ENCODE measurements at regions not wholly inside any gene's neighbourhood (a gene's known extent, or its start where the extent isn't known, plus 50 kb on each side); places are given as distances from the start of the nearest gene placed in this dataset.

GRCh38 chr1:157245823-157246222 lies 107.6 kb upstream of the ETV3 start:
- Histone ChIP-seq H3F3A (ENCODE audit: insufficient read depth) (no peaks in the 10 kb centered on the region), H3K9me3 (ENCODE audit: low read depth) (no peaks in the 10 kb centered on the region), H3K27me3 (replicated peaks; ENCODE audit: insufficient read depth) (no peaks in the 10 kb centered on the region), H3K4me1 (ENCODE audit: insufficient read depth) (no peaks in the 10 kb centered on the region), H3K4me2 (ENCODE audit: unreplicated experiment) (no peak overlapping the region), H3K4me3 (no peak overlapping the region), H3K79me2 (ENCODE audit: insufficient read depth) (no peaks in the 10 kb centered on the region), H2AFZ (no peak overlapping the region), H3K9ac (no peak overlapping the region), H3K27ac (no peak overlapping the region), H4K20me1 (ENCODE audit: insufficient read depth) (no peaks in the 10 kb centered on the region), H3K9me2 (ENCODE audit: insufficient read depth) (no peaks in the 10 kb centered on the region), H3K36me3 (ENCODE audit: low read depth) (no peaks in the 10 kb centered on the region)
- DNase-seq = no peak
- in situ Hi-C loops (cut with MboI) = no loop called here
- WGBS, 2 experiments (ENCODE audit: low coverage in 1 of 2, low lambda C conversion rate in 2 of 2, missing lambda C conversion rate in 2 of 2) = 46 to 47% methylated on average over 2 of the region's 2 CpGs
- TF ChIP-seq EZH2 (IDR thresholded peaks at IDR 0.05; ENCODE audit: insufficient read depth, poor library complexity, severe bottlenecking) (no peak), EZH2phosphoT487 (IDR thresholded peaks at IDR 0.05; ENCODE audit: insufficient read depth, low read depth) (no peak)

- Histone ChIP-seq H3F3A (ENCODE audit: insufficient read depth) (no peaks in the 10 kb centered on the region), H3K9me3 (ENCODE audit: low read depth) (no peaks in the 10 kb centered on the region), H3K79me2 (ENCODE audit: insufficient read depth) (no peaks in the 10 kb centered on the region), H3K36me3 (ENCODE audit: low read depth) (no peaks in the 10 kb centered on the region), H3K9me2 (ENCODE audit: insufficient read depth) (no peaks in the 10 kb centered on the region), H3K27me3 (replicated peaks; ENCODE audit: insufficient read depth) (no peaks in the 10 kb centered on the region), H2AFZ (no peak overlapping the region), H3K4me3 (no peak overlapping the region), H4K20me1 (ENCODE audit: insufficient read depth) (no peaks in the 10 kb centered on the region), H3K27ac (no peak overlapping the region), H3K4me1 (ENCODE audit: insufficient read depth) (no peaks in the 10 kb centered on the region), H3K4me2 (ENCODE audit: unreplicated experiment) (no peak overlapping the region), H3K9ac (no peak overlapping the region)
- in situ Hi-C loops (cut with MboI) = no loop called here
- no peak for DNase-seq
- TF ChIP-seq EZH2 (IDR thresholded peaks at IDR 0.05; ENCODE audit: insufficient read depth, poor library complexity, severe bottlenecking) (no peak), EZH2phosphoT487 (IDR thresholded peaks at IDR 0.05; ENCODE audit: insufficient read depth, low read depth) (no peak)
- WGBS, 2 experiments (ENCODE audit: low coverage in 1 of 2, low lambda C conversion rate in 2 of 2, missing lambda C conversion rate in 2 of 2) = 57 to 61% methylated on average over 2 of the region's 2 CpGs
Measured at GRCh38 chr1:157241185-157241538, 103.0 kb upstream of the ETV3 start.

- no peaks in the 10 kb centered on the region for H3K4me1 ChIP-seq (ENCODE audit: insufficient read depth)
- H3K9me2 ChIP-seq (ENCODE audit: insufficient read depth) = no peaks in the 10 kb centered on the region
- H3K4me2 ChIP-seq (ENCODE audit: unreplicated experiment) = no peak overlapping the region
- H2AFZ ChIP-seq = no peak overlapping the region
- no peak overlapping the region for H3K9ac ChIP-seq
- in situ Hi-C loops (cut with MboI) = no loop called here
- no peak for TF ChIP-seq EZH2phosphoT487 (IDR thresholded peaks at IDR 0.05; ENCODE audit: insufficient read depth, low read depth)
- TF ChIP-seq EZH2 (IDR thresholded peaks at IDR 0.05; ENCODE audit: insufficient read depth, poor library complexity, severe bottlenecking) = no peak
- no peak overlapping the region for H3K4me3 ChIP-seq
- no peak for DNase-seq
- H3F3A ChIP-seq (ENCODE audit: insufficient read depth) = no peaks in the 10 kb centered on the region
- no peaks in the 10 kb centered on the region for H4K20me1 ChIP-seq (ENCODE audit: insufficient read depth)
- H3K27me3 ChIP-seq (replicated peaks; ENCODE audit: insufficient read depth) = no peaks in the 10 kb centered on the region
- no peaks in the 10 kb centered on the region for H3K9me3 ChIP-seq (ENCODE audit: low read depth)
- H3K36me3 ChIP-seq (ENCODE audit: low read depth) = no peaks in the 10 kb centered on the region
- no peaks in the 10 kb centered on the region for H3K79me2 ChIP-seq (ENCODE audit: insufficient read depth)
- WGBS, 2 experiments (ENCODE audit: low coverage in 1 of 2, low lambda C conversion rate in 2 of 2, missing lambda C conversion rate in 2 of 2) = 47 to 55% methylated on average over 7 of the region's 7 CpGs
- no peak overlapping the region for H3K27ac ChIP-seq
Measured at GRCh38 chr1:157240495-157241184, 102.4 kb upstream of the ETV3 start.

GRCh38 chr1:157239936-157240335 lies 101.7 kb upstream of the ETV3 start:
- Histone ChIP-seq H3K9ac (no peak overlapping the region), H3K79me2 (ENCODE audit: insufficient read depth) (no peaks in the 10 kb centered on the region), H4K20me1 (ENCODE audit: insufficient read depth) (no peaks in the 10 kb centered on the region), H3K36me3 (ENCODE audit: low read depth) (no peaks in the 10 kb centered on the region), H3K9me2 (ENCODE audit: insufficient read depth) (no peaks in the 10 kb centered on the region), H3K4me1 (ENCODE audit: insufficient read depth) (no peaks in the 10 kb centered on the region), H3K4me2 (ENCODE audit: unreplicated experiment) (no peak overlapping the region), H3K4me3 (no peak overlapping the region), H3F3A (ENCODE audit: insufficient read depth) (no peaks in the 10 kb centered on the region), H2AFZ (no peak overlapping the region), H3K9me3 (ENCODE audit: low read depth) (no peaks in the 10 kb centered on the region), H3K27me3 (replicated peaks; ENCODE audit: insufficient read depth) (no peaks in the 10 kb centered on the region), H3K27ac (no peak overlapping the region)
- TF ChIP-seq EZH2 (IDR thresholded peaks at IDR 0.05; ENCODE audit: insufficient read depth, poor library complexity, severe bottlenecking) = no peak
- in situ Hi-C loops (cut with MboI) = no loop called here
- DNase-seq = no peak

- Histone ChIP-seq H3K9me3 (ENCODE audit: low read depth) (no peaks in the 10 kb centered on the region), H2AFZ (no peak overlapping the region), H3K4me1 (ENCODE audit: insufficient read depth) (no peaks in the 10 kb centered on the region), H3K4me3 (no peak overlapping the region), H3K79me2 (ENCODE audit: insufficient read depth) (no peaks in the 10 kb centered on the region), H3K27ac (no peak overlapping the region), H3K27me3 (replicated peaks; ENCODE audit: insufficient read depth) (no peaks in the 10 kb centered on the region), H3K9ac (no peak overlapping the region), H3K36me3 (ENCODE audit: low read depth) (no peaks in the 10 kb centered on the region), H3K9me2 (ENCODE audit: insufficient read depth) (no peaks in the 10 kb centered on the region), H3K4me2 (ENCODE audit: unreplicated experiment) (no peak overlapping the region), H4K20me1 (ENCODE audit: insufficient read depth) (no peaks in the 10 kb centered on the region), H3F3A (ENCODE audit: insufficient read depth) (no peaks in the 10 kb centered on the region)
- no peak for TF ChIP-seq EZH2 (IDR thresholded peaks at IDR 0.05; ENCODE audit: insufficient read depth, poor library complexity, severe bottlenecking)
- TF ChIP-seq EZH2phosphoT487 (IDR thresholded peaks at IDR 0.05; ENCODE audit: insufficient read depth, low read depth) = no peak
- DNase-seq = no peak
- in situ Hi-C loops (cut with MboI) = no loop called here
- WGBS, 2 experiments (ENCODE audit: low coverage in 1 of 2, low lambda C conversion rate in 2 of 2, missing lambda C conversion rate in 2 of 2) = 3 to 7% methylated on average over 4 of the region's 4 CpGs
Measured at GRCh38 chr1:157238585-157238984, 100.4 kb upstream of the ETV3 start.
